HG02678 (cell line): ENCODE measurements at regions not wholly inside any gene's neighbourhood (a gene's known extent, or its start where the extent isn't known, plus 50 kb on each side); places are given as distances from the start of the nearest gene placed in this dataset.

Experiments used
- ATAC-seq: cut with Tn5 transposase; IDR thresholded peaks from one replicate; pipeline ENCODE4 v1.9.1; 2021; ENCODE audit warnings: mild to moderate bottlenecking, moderate library complexity; ENCODE audit not compliant: unreplicated experiment

- no peak for ATAC-seq
These were observed 527.8 kb downstream of the AGTPBP1 start for GRCh38 chr9:85213650-85214607.

- no peak for ATAC-seq
These were observed 528.9 kb downstream of the AGTPBP1 start for GRCh38 chr9:85212887-85213286.

GRCh38 chr9:85212209-85212608 is 529.5 kb downstream of the AGTPBP1 start:
- ATAC-seq, result no peak

- ATAC-seq, result no peak
These were observed 533.1 kb downstream of the AGTPBP1 start for GRCh38 chr9:85208666-85209065.

- ATAC-seq, result no peak
These were observed 534.6 kb downstream of the NTRK2 start for GRCh38 chr9:85204176-85204575.

- no peak for ATAC-seq
These were observed 533.1 kb downstream of the NTRK2 start for GRCh38 chr9:85202596-85202995.

- ATAC-seq, result no peak
These were observed 531.3 kb downstream of the NTRK2 start for GRCh38 chr9:85200726-85201404.

GRCh38 chr9:85199866-85200495 is 530.5 kb downstream of the NTRK2 start:
- ATAC-seq, result no peak

- no peak for ATAC-seq
These were observed 523.2 kb downstream of the NTRK2 start for GRCh38 chr9:85192750-85193149.

- ATAC-seq, result no peak
These were observed 516.7 kb downstream of the NTRK2 start for GRCh38 chr9:85186218-85186585.

- ATAC-seq, result no peak
These were observed 516.1 kb downstream of the NTRK2 start for GRCh38 chr9:85185486-85186217.

- ATAC-seq, result no peak
These were observed 512.9 kb downstream of the NTRK2 start for GRCh38 chr9:85182383-85182782.

- no peak for ATAC-seq
These were observed 508.9 kb downstream of the NTRK2 start for GRCh38 chr9:85178474-85178873.

GRCh38 chr9:85173967-85174366 is 504.4 kb downstream of the NTRK2 start:
- no peak for ATAC-seq

- no peak for ATAC-seq
These were observed 502.8 kb downstream of the NTRK2 start for GRCh38 chr9:85172001-85172978.

GRCh38 chr9:85171163-85171562 is 501.6 kb downstream of the NTRK2 start:
- ATAC-seq, result no peak

- no peak for ATAC-seq
These were observed 498.9 kb downstream of the NTRK2 start for GRCh38 chr9:85168412-85168811.

- no peak for ATAC-seq
These were observed 497.6 kb downstream of the NTRK2 start for GRCh38 chr9:85167146-85167545.

- no peak for ATAC-seq
These were observed 494.3 kb downstream of the NTRK2 start for GRCh38 chr9:85163825-85164224.

GRCh38 chr9:85163415-85163814 is 493.9 kb downstream of the NTRK2 start:
- no peak for ATAC-seq
